ENCODE measurements at regions not wholly inside any gene's neighbourhood (a gene's known extent, or its start where the extent isn't known, plus 50 kb on each side); places are given as distances from the start of the nearest gene placed in this dataset.

DNA sequence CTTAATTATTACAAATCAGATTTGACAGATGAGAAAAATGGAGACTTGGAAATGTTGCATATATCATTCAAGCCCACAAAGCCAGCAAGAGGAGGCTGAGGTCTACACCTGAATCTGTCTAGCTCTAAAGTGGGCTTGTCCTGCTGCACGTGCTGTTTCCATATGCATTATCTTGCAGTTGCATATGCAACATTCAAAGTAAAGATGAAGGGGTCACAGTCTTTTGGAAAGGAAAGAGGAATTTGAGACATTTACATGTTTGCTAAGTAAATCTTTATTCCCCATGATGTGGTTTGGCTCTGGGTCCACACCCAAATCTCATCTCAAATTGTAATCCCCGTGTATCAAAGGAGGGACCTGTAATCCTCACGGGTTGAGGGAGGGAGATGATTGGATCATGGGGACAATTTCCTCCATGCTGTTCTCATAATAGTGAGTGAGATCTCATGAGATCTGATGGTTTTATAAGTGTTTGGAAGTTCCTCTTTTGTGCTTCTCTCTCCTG is 98.3 kb downstream of the BACH1 start (continued):
- no peak for TF ChIP-seq GTF2F1 (IDR thresholded peaks at IDR 0.05; ENCODE audit: borderline replicate concordance, low read depth, low read length)

DNA sequence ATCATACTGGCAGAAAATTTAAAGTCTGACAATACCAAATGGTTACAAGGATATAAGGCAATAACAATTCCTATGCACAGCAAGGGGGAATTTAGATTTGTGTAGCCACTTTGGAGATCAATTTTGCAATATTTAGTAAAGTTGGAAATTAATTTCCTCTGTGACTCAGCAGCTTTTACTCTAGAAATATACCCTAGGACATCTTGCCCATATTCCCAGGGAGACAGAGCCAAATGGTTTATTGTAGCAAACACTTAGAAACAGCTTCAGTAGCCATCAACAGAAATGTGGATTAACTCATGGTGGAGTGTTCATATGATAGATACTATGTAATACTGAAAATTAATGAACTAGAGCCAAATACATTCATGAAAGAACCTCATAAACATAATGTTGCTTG is 104.6 kb downstream of the BACH1 start:
- Histone ChIP-seq H3K23me2 (ENCODE audit: low read depth, low read length) (no peaks in the 10 kb centered on the region), H2BK5ac (ENCODE audit: low read depth, low read length) (no peak overlapping the region), H3K4me3 (ENCODE audit: extremely low read depth in 1 of 4, insufficient read depth in 2 of 4, low read depth in 3 of 4, low read length in 4 of 4) (no peak overlapping the region), H4K20me1 (replicated peaks in 1 of 2; ENCODE audit: control insufficient read depth in 1 of 2, insufficient read depth in 2 of 2, low read length in 2 of 2) (no peaks in the 10 kb centered on the region), H3K18ac (ENCODE audit: extremely low read depth, low read length) (no peak overlapping the region), H3K4me1 (replicated peaks in 1 of 4; ENCODE audit: control insufficient read depth in 3 of 4, insufficient read depth in 4 of 4, low read length in 3 of 4) (peaks cover 0 to 5% (median 2%) of the 10 kb centered on the region in 4 experiments; a peak in 2 of 7 replicates), H4K5ac (ENCODE audit: insufficient read length, low read depth, low read length) (no peak overlapping the region), H3K79me2 (ENCODE audit: control insufficient read depth in 1 of 2, insufficient read depth in 2 of 2, low read length in 2 of 2) (no peaks in the 10 kb centered on the region), H4K91ac (replicated peaks; ENCODE audit: insufficient read length, low read length) (no peak overlapping the region), H3K9ac (replicated peaks in 1 of 4; ENCODE audit: extremely low read depth in 1 of 4, low read depth in 3 of 4, low read length in 3 of 4) (no peak overlapping the region), H2AFZ (ENCODE audit: low read length) (no peak overlapping the region), H2BK120ac (replicated peaks; ENCODE audit: low read depth, low read length) (no peak overlapping the region), H2BK15ac (ENCODE audit: low read length) (no peak overlapping the region), H4K8ac (ENCODE audit: extremely low read depth, insufficient read depth, low read length) (no peak overlapping the region), H3K4me2 (ENCODE audit: insufficient read depth in 1 of 2, low read depth in 2 of 2, low read length in 2 of 2) (no peak overlapping the region), H3K27me3 (replicated peaks in 1 of 4; ENCODE audit: control insufficient read depth in 3 of 4, extremely low read depth in 1 of 4, insufficient read depth in 3 of 4, low read length in 3 of 4) (no peaks in the 10 kb centered on the region), H3K9me3 (ENCODE audit: insufficient read depth in 2 of 2, low read depth in 1 of 2, low read length in 1 of 2) (peaks cover 8% of the 10 kb centered on the region in 2 experiments; a peak in 2 of 4 replicates), H3K36me3 (ENCODE audit: control insufficient read depth in 2 of 4, insufficient read depth in 4 of 4, low read length in 3 of 4) (peaks cover 0 to 7% (median 0%) of the 10 kb centered on the region in 4 experiments; a peak in 1 of 8 replicates), H2BK12ac (ENCODE audit: low read depth, low read length) (no peak overlapping the region), H3K79me1 (ENCODE audit: low read depth, low read length) (no peaks in the 10 kb centered on the region), H3K23ac (ENCODE audit: insufficient read length) (no peak overlapping the region), H3K14ac (ENCODE audit: insufficient read length) (no peak overlapping the region), H3K4ac (replicated peaks; ENCODE audit: insufficient read length, low read depth, low read length) (no peak overlapping the region), H3K27ac (ENCODE audit: low read depth, low read length) (no peak overlapping the region), H2AK5ac (ENCODE audit: low read depth, low read length) (no peak overlapping the region), H2BK20ac (ENCODE audit: low read length) (no peak overlapping the region), H3K56ac (replicated peaks; ENCODE audit: insufficient read length, low read depth, low read length) (no peak overlapping the region)
- CTCF ChIA-PET (ENCODE audit: partially characterized antibody): no interaction called here
- DNase-seq (ENCODE audit: low read depth in 1 of 2, low spot score in 2 of 2) (no peak), FAIRE-seq (no peak)
- POLR2A ChIA-PET (ENCODE audit: partially characterized antibody): no interaction called here
- TF ChIP-seq FOSL1 (IDR thresholded peaks at IDR 0.05; ENCODE audit: insufficient read depth, low read depth, low read length) (no peak), ASH2L (IDR thresholded peaks at IDR 0.05; ENCODE audit: low read length) (no peak), TAF7 (optimal IDR thresholded peaks at IDR 0.05; ENCODE audit: borderline replicate concordance, low read depth, low read length) (no peak), SP4 (IDR thresholded peaks at IDR 0.05; ENCODE audit: low read length) (no peak), CREB1 (IDR thresholded peaks at IDR 0.05) (no peak), RNF2 (IDR thresholded peaks at IDR 0.05; ENCODE audit: borderline replicate concordance, low read depth, low read length, missing control alignments, poor library complexity, severe bottlenecking) (no peak), CHD1 (IDR thresholded peaks at IDR 0.05; ENCODE audit: low read depth, low read length) (no peak), CBX8 (IDR thresholded peaks at IDR 0.05; ENCODE audit: borderline replicate concordance, low read depth, low read length) (no peak), RBBP5 (IDR thresholded peaks at IDR 0.05; ENCODE audit: borderline replicate concordance, low read depth, low read length) (no peak), JUN (IDR thresholded peaks at IDR 0.05; ENCODE audit: low read depth, low read length) (no peak), NANOG (IDR thresholded peaks at IDR 0.05; ENCODE audit: insufficient read depth, low read depth, low read length, poor library complexity, severe bottlenecking) (no peak)
- TF ChIP-seq, protein P1, sequence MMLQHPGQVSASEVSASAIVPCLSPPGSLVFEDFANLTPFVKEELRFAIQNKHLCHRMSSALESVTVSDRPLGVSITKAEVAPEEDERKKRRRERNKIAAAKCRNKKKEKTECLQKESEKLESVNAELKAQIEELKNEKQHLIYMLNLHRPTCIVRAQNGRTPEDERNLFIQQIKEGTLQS (IDR thresholded peaks at IDR 0.05; ENCODE audit: insufficient read depth, low read depth, low read length): no peak

Measured in H1 (cell line).